SK-N-MC (cell line): ENCODE measurements at regions not wholly inside any gene's neighbourhood (a gene's known extent, or its start where the extent isn't known, plus 50 kb on each side); places are given as distances from the start of the nearest gene placed in this dataset.

Source experiments
- EZH2 ChIP-seq: fragments of 200-600 bp; sonication (generic); IDR thresholded peaks from one replicate; pipeline ENCODE4 v1.6.1; 2017; ENCODE audit warnings: antibody characterized with exemption
- FOXP2 ChIP-seq: optimal IDR thresholded peaks from 2 replicates; pipeline ENCODE3; 2011; ENCODE audit warnings: mild to moderate bottlenecking, moderate library complexity; ENCODE audit not compliant: insufficient read depth; ENCODE audit errors: extremely low read length, control extremely low read depth
- POLR2AphosphoS5 ChIP-seq: IDR thresholded peaks from 2 replicates; pipeline ENCODE4 v1.6.1; 2012; ENCODE audit warnings: mild to moderate bottlenecking, low read depth, low read length, borderline replicate concordance

DNA sequence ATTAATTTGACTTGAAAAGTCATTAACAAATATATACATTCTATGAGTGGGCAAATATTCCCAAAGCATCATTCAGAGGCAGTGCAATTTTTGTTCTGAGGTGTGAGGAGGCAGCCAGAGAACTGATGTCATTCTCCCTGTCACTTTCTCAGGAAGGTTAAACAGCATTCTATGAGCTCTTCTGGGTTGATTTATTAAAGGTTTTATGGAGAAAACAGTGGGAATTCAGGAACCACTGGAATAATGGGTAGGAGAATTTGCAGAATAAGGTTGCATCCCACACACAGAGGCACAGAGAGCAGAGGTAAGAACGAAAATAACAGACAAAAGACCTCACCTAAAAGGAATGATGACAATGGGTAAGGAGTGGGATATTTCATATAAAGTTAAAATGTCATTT is 860.6 kb downstream of the TFAP2A start:
- TF ChIP-seq POLR2AphosphoS5 (no peak), EZH2 (no peak), FOXP2 (no peak)
